H1 (cell line): ENCODE measurements at regions not wholly inside any gene's neighbourhood (a gene's known extent, or its start where the extent isn't known, plus 50 kb on each side); places are given as distances from the start of the nearest gene placed in this dataset.

Experiments
- BRCA1 ChIP-seq: IDR thresholded peaks from 2 replicates; pipeline ENCODE4 v1.6.1; 2012; ENCODE audit warnings: low read depth, low read length, improper control_type of control experiment
- CTCF ChIP-seq, 3 experiments: IDR thresholded peaks; 1 replicate in 2 of 3; 2 replicates in 1 of 3; pipeline versions ENCODE4 v1.5.1 to v1.6.1; 2011; ENCODE audit warnings: low read length in 3 of 3, mild to moderate bottlenecking in 3 of 3, inconsistent platforms in 2 of 3, low read depth in 1 of 3, moderate library complexity in 1 of 3; ENCODE audit not compliant: insufficient read depth in 1 of 3; ENCODE audit errors: control extremely low read depth in 1 of 3
- EP300 ChIP-seq, 2 experiments: IDR thresholded peaks; 1 replicate in 1 of 2; 2 replicates in 1 of 2; pipeline ENCODE4 v1.6.1; 2011 to 2012; ENCODE audit warnings: low read depth in 2 of 2, low read length in 2 of 2, mild to moderate bottlenecking in 2 of 2, borderline replicate concordance in 1 of 2, inconsistent platforms in 1 of 2, moderate library complexity in 1 of 2
- EZH2 ChIP-seq: fragments of 200-600 bp; sonication (generic); IDR thresholded peaks from 2 replicates; pipeline ENCODE4 v1.7.1; 2012; ENCODE audit warnings: low read depth, mild to moderate bottlenecking, moderate library complexity, low read length, inconsistent platforms; ENCODE audit not compliant: severe bottlenecking
- MAX ChIP-seq: IDR thresholded peaks from 2 replicates; pipeline ENCODE4 v1.6.1; 2012; ENCODE audit warnings: inconsistent platforms
- SIN3A ChIP-seq, 2 experiments: IDR thresholded peaks in 1 of 2; conservative IDR thresholded peaks in 1 of 2; 2 replicates each; pipeline ENCODE4 v1.6.1; 2011 to 2012; ENCODE audit warnings: low read length in 2 of 2, improper control_type of control experiment in 1 of 2, low read depth in 1 of 2, mild to moderate bottlenecking in 1 of 2
- SP2 ChIP-seq: IDR thresholded peaks from 2 replicates; pipeline ENCODE4 v1.6.1; 2012; ENCODE audit warnings: mild to moderate bottlenecking, low read length, inconsistent platforms
- USF2 ChIP-seq: IDR thresholded peaks from 2 replicates; pipeline ENCODE4 v1.6.1; 2011; ENCODE audit warnings: low read length, improper control_type of control experiment

- TF ChIP-seq BRCA1 (no peak), CTCF (IDR thresholded peaks at IDR 0.05; ENCODE audit: control extremely low read depth in 1 of 3, insufficient read depth in 1 of 3, low read depth in 1 of 3, low read length in 3 of 3) (no peak), EZH2 (no peak), EP300 (IDR thresholded peaks at IDR 0.05; ENCODE audit: borderline replicate concordance in 1 of 2, low read depth in 2 of 2, low read length in 2 of 2) (no peak), MAX (no peak), USF2 (no peak), SIN3A (conservative IDR thresholded peaks at IDR 0.05 in 1 of 2, IDR thresholded peaks at IDR 0.05 in 1 of 2; ENCODE audit: low read depth in 1 of 2, low read length in 2 of 2) (no peak), SP2 (no peak)
Observed at GRCh38 chr7:33788531-33788930, 116.8 kb upstream of the BMPER start.
